ENCODE measurements at regions not wholly inside any gene's neighbourhood (a gene's known extent, or its start where the extent isn't known, plus 50 kb on each side); places are given as distances from the start of the nearest gene placed in this dataset.

GRCh38 chr1:242827538-242827937, 303.0 kb upstream of the PLD5 start (continued):
- no peak for TF ChIP-seq CHD7 (IDR thresholded peaks at IDR 0.05; ENCODE audit: insufficient replicate concordance, low read length)
